ENCODE measurements at regions not wholly inside any gene's neighbourhood (a gene's known extent, or its start where the extent isn't known, plus 50 kb on each side); places are given as distances from the start of the nearest gene placed in this dataset.

DNA sequence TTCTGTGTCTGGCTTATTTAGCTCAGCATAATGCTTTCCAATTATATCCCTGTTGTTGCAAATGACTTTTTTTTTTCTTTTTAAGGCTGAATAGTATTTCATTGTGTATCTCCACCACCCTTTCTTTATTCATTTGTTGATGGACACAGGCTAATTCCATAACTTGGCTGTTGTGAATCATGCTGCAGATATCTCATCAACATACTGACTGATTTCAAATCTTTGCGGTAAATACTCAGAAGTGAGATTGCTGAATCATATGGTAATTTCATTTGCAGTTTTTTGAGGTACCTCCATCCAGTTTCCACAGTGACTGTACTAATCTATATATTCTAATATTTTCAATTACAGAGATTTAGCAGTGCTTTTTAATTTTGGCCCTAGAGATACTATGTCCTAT is 266.2 kb downstream of the TMX3 start:
- TF ChIP-seq, protein P1, sequence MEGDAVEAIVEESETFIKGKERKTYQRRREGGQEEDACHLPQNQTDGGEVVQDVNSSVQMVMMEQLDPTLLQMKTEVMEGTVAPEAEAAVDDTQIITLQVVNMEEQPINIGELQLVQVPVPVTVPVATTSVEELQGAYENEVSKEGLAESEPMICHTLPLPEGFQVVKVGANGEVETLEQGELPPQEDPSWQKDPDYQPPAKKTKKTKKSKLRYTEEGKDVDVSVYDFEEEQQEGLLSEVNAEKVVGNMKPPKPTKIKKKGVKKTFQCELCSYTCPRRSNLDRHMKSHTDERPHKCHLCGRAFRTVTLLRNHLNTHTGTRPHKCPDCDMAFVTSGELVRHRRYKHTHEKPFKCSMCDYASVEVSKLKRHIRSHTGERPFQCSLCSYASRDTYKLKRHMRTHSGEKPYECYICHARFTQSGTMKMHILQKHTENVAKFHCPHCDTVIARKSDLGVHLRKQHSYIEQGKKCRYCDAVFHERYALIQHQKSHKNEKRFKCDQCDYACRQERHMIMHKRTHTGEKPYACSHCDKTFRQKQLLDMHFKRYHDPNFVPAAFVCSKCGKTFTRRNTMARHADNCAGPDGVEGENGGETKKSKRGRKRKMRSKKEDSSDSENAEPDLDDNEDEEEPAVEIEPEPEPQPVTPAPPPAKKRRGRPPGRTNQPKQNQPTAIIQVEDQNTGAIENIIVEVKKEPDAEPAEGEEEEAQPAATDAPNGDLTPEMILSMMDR (IDR thresholded peaks at IDR 0.05; ENCODE audit: low read depth, low read length, poor library complexity, severe bottlenecking): no peak
- TF ChIP-seq EZH2phosphoT487 (IDR thresholded peaks at IDR 0.05; ENCODE audit: borderline replicate concordance, low read length): no peak
